ENCODE measurements at regions not wholly inside any gene's neighbourhood (a gene's known extent, or its start where the extent isn't known, plus 50 kb on each side); places are given as distances from the start of the nearest gene placed in this dataset.
A peak's percentile ranks its signal among the peaks of the same experiment; 100 is the strongest.
"Not testable (repeated sequence)": the region's sequence is repeated elsewhere in the genome, so short reads cannot be mapped to it uniquely, and the experiment has no call there.

GRCh38 chr12:124474709-124475108 lies 92.7 kb downstream of the NCOR2 start:
- TF ChIP-seq CTCF (IDR thresholded peaks at IDR 0.05; ENCODE audit: insufficient read depth, low read length), result no peak
- H3K4me3 ChIP-seq (ENCODE audit: low read depth, low read length), result no peak overlapping the region
- no peak for DNase-seq (ENCODE audit: low read depth)

GRCh38 chr12:124472690-124473279 lies 94.6 kb downstream of the NCOR2 start:
- DNase-seq (ENCODE audit: low read depth), result no peak
- TF ChIP-seq CTCF (IDR thresholded peaks at IDR 0.05; ENCODE audit: insufficient read depth, low read length), result no peak
- H3K4me3 ChIP-seq (ENCODE audit: low read depth, low read length), result no peak overlapping the region

- TF ChIP-seq CTCF (IDR thresholded peaks at IDR 0.05; ENCODE audit: insufficient read depth, low read length), result no peak
- no peak for DNase-seq (ENCODE audit: low read depth)
- no peak overlapping the region for H3K4me3 ChIP-seq (ENCODE audit: low read depth, low read length)
Observed at GRCh38 chr12:124471828-124472227, 95.6 kb downstream of the NCOR2 start.

GRCh38 chr12:124470806-124471205 lies 96.6 kb downstream of the NCOR2 start:
- H3K4me3 ChIP-seq (ENCODE audit: low read depth, low read length), result no peak overlapping the region
- no peak for TF ChIP-seq CTCF (IDR thresholded peaks at IDR 0.05; ENCODE audit: insufficient read depth, low read length)
- DNase-seq (ENCODE audit: low read depth), result no peak

- DNase-seq (ENCODE audit: low read depth), result no peak
- H3K4me3 ChIP-seq (ENCODE audit: low read depth, low read length), result no peak overlapping the region
- TF ChIP-seq CTCF (IDR thresholded peaks at IDR 0.05; ENCODE audit: insufficient read depth, low read length), result no peak
Observed at GRCh38 chr12:124470139-124470538, 97.3 kb downstream of the NCOR2 start.

- peak; percentile 80 for TF ChIP-seq CTCF (IDR thresholded peaks at IDR 0.05; ENCODE audit: insufficient read depth, low read length)
- no peak for DNase-seq (ENCODE audit: low read depth)
- H3K4me3 ChIP-seq (ENCODE audit: low read depth, low read length), result no peak overlapping the region
Observed at GRCh38 chr12:124469193-124469888, 98.1 kb downstream of the NCOR2 start.

- DNase-seq (ENCODE audit: low read depth); H3K4me3 ChIP-seq (ENCODE audit: low read depth, low read length): not testable (repeated sequence)
Observed at GRCh38 chr12:124467549-124467948, 99.9 kb downstream of the NCOR2 start.
